ENCODE measurements at regions not wholly inside any gene's neighbourhood (a gene's known extent, or its start where the extent isn't known, plus 50 kb on each side); places are given as distances from the start of the nearest gene placed in this dataset.

- TF ChIP-seq ASH2L (IDR thresholded peaks at IDR 0.05; ENCODE audit: borderline replicate concordance, low read depth) (no peak), EZH2 (IDR thresholded peaks at IDR 0.05; ENCODE audit: borderline replicate concordance, control insufficient read depth, low read depth, low read length) (no peak), SREBF2 (IDR thresholded peaks at IDR 0.05; ENCODE audit: low read length) (no peak), CTCF (IDR thresholded peaks at IDR 0.05 in 2 of 3, conservative IDR thresholded peaks at IDR 0.05 in 1 of 3; ENCODE audit: control insufficient read depth in 2 of 3, extremely low read depth in 1 of 3, insufficient read depth in 1 of 3, low read depth in 3 of 3, low read length in 3 of 3) (no peak), MYC (IDR thresholded peaks at IDR 0.05; ENCODE audit: insufficient read depth, insufficient read length, insufficient replicate concordance, low read length, severe bottlenecking) (no peak), CBFB (IDR thresholded peaks at IDR 0.05; ENCODE audit: low read depth) (no peak)
Observed at GRCh38 chr1:87728169-87728568, 399.5 kb downstream of the LMO4 start.

Data from GM12878 (cell line).